D721Med (cell line): ENCODE measurements at regions not wholly inside any gene's neighbourhood (a gene's known extent, or its start where the extent isn't known, plus 50 kb on each side); places are given as distances from the start of the nearest gene placed in this dataset.

Experiments used
- DNase-seq: peaks from one replicate; pipeline ENCODE4 v3.0.0; 2011; ENCODE audit warnings: low spot score; ENCODE audit not compliant: insufficient read length
- FAIRE-seq: peaks from 2 replicates; lab custom pipeline; 2011; peaks lifted over from hg19 to GRCh38; lab: Jason Lieb, UNC
- TF ChIP-seq, protein P1 (sequence below): IDR thresholded peaks from 2 replicates; pipeline ENCODE4 v1.5.1; 2012; ENCODE audit warnings: mild to moderate bottlenecking, control low read depth; ENCODE audit not compliant: insufficient read depth; ENCODE audit errors: missing control alignments

DNA sequence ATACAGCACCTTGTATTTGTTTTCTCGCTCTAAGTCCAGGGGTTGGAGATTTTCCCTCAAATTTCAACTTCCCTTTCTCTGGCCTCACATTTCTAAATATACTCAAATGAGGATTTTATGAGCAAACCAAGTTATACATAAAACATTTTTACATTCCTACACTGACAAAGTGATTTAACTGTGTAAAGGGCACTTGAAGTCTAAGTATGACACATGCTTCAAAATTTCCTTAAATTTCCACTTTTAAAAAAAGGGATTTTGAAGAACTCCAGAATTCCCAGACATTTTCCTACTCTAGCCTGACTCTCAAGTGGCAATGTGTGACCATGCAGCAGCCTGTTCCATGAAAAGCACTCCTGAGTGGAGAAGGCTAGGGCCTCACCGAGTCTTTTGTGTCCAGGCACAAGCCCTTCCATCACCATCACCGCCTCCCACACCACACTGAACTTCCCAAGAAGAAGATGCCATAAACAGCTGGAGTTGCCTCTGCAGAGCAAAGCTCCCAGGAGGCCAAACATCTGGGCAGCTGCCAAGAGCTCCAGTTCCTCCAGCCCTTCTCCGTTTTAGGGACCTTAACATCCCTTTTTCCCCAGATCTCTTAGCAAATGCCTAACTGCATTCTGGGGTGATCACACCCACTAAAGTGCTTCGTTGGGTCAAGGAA is 68.9 kb downstream of the NCR2 start:
- TF ChIP-seq, protein P1, sequence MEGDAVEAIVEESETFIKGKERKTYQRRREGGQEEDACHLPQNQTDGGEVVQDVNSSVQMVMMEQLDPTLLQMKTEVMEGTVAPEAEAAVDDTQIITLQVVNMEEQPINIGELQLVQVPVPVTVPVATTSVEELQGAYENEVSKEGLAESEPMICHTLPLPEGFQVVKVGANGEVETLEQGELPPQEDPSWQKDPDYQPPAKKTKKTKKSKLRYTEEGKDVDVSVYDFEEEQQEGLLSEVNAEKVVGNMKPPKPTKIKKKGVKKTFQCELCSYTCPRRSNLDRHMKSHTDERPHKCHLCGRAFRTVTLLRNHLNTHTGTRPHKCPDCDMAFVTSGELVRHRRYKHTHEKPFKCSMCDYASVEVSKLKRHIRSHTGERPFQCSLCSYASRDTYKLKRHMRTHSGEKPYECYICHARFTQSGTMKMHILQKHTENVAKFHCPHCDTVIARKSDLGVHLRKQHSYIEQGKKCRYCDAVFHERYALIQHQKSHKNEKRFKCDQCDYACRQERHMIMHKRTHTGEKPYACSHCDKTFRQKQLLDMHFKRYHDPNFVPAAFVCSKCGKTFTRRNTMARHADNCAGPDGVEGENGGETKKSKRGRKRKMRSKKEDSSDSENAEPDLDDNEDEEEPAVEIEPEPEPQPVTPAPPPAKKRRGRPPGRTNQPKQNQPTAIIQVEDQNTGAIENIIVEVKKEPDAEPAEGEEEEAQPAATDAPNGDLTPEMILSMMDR, result no peak
- DNase-seq (no peak), FAIRE-seq (no peak)

DNA sequence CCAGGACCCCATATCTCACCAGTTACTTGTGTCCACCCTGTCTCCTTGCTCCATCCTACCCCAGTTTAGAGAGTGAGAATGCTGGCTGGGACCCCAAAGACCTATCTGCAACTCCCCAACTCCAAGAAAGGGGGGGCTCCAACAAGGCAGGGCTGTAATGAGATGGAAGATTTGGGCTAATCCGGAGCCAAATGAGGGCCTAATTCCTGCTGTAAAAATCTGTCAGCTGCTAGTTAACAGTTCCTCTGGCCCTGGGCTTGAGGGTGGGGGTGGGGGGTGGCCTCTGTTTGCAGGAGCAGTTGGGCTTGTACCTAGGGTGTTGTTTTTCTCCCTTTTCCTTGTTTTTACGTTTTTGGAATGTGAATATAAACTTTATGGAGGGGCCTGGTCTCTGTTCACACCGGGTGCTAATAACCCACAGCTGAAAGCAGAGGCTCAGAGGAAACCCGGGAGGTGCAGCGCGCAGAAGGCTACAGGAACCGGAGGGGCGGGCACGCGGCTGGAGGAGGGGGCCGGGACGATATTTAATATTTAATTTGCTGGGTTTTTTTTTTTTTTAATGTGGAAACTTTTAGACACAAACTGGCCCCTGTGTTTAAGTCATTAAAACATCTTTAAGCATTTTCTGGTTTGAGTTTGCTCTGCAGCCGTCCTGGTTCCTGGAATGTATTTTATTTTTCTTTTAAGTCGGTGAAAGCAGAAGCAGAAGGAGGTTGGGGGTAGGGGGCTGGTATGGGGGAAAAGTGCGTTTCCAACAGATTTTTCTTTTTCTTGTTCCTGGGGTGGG is 70.7 kb downstream of the NCR2 start:
- TF ChIP-seq, protein P1, result no peak
- DNase-seq (no peak), FAIRE-seq (no peak)

DNA sequence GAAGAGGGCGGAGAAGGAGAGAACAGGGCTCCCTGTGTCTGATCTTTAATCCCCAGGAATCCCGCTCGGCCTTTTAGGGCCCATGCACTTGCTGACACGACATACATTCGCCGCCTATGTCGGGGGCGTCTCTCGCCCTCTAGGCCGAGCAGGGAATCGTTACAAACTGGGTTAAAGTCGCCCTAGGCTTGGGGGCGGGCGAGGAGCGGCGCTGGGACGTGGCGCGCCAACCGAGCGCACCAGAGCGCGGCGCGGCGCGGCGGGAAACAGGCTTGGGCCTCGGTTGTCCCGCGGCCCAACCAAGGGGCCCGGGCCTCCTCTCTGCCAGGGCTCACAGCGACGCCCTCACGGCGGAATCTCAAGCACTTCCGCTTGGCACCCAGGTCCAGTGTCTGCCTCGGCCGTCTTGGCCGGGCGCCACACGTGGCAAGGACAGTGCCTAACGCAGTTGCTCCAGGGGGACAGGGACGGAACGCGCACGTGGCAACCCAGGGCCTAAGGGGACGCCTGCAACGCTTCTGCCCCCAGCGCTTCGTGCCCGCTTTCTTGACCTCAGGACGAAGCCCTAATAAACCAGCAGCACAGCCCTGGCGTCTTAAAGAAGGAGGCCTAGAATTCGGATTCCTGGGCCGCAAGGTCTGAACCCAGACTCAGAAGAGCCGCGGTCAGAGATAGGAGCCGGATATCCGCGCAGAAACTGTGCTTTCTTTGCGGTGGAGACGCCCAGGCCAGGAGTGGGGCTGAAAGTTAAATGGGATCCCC is 71.5 kb downstream of the NCR2 start:
- TF ChIP-seq, protein P1, result no peak
- FAIRE-seq (no peak), DNase-seq (no peak)

DNA sequence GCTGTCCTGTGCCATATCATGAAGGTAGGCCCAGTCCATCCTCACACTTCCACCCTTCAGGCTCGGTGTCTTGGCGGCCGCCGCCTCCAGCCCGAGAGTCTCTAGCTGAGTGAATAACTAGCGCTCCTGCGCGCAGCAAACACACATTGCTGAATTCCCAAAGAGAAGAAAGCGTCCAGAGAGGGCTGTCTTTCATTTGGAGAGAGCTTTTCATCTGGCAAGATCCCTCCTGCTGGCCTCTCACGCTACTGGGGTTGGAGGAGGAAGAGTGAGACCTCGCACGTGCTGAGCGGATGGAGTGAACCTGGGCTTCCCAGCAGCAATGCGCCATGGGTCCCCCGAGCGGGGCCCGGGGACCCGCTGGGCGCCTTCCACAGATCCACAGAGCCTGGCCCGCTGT is 73.2 kb downstream of the NCR2 start:
- no peak for DNase-seq
- no peak for FAIRE-seq
- TF ChIP-seq, protein P1, result no peak

DNA sequence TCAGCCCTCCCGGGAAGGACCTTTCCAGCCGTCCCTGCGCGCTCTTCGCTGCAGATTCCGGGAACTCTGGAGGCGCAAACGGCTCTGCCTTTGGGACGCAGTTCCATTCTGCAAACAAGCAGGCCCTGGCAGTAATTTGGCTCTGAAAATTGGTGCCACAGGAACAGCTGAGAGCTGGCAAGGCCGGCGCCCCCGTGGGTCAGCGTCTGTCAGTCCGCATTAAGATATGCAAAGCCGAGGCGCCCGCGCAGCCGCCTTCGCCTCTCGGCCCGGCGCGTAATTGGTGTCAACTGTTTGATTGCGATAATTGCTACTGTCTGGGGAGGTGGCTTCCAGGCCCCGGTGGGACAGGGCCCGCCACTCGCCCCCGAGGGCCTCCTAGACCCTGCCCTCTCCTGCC is 73.6 kb downstream of the NCR2 start:
- FAIRE-seq (no peak), DNase-seq (no peak)

DNA sequence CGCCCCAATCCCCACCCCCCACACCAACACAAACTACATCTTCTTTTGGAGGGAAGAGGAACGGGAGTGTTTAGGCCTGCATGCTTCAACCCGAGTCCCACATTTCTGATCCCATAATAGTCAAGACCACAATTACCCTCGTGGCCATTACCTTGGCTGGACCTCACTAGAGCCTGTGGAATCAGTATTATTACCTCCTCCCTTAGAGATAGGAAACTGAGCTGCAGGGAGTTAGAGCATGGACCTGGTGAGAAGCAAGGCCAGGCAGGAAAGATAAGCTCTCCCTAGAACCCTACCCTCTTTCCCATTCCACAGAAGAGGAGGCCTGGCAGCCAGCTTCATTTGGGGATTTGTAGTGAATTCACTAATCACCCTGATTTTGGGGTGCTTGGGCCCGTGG is 74.1 kb downstream of the NCR2 start:
- FAIRE-seq (no peak), DNase-seq (no peak)
- TF ChIP-seq, protein P1, result no peak

More for the DNA sequence above, 73.6 kb downstream of the NCR2 start:
- TF ChIP-seq, protein P1, result no peak
